Transverse colon (tissue), 4 donors: ENCODE measurements at regions not wholly inside any gene's neighbourhood (a gene's known extent, or its start where the extent isn't known, plus 50 kb on each side); places are given as distances from the start of the nearest gene placed in this dataset.

Experiments
- DNase-seq: peaks from one replicate; pipeline ENCODE4 v3.0.0-alpha.2; 2019
- H3K27ac ChIP-seq, 4 donors: fragments of 200-600 bp; sonication (generic); 2 replicates each; pipeline ENCODE4 v1.5.1; 2016 to 2018; ENCODE audit warnings: inconsistent platforms in 4 of 4
- H3K27me3 ChIP-seq: fragments of 200-600 bp; sonication (generic); 2 replicates; pipeline ENCODE4 v1.5.1; 2017; ENCODE audit warnings: inconsistent platforms
- H3K36me3 ChIP-seq, 4 donors: fragments of 200-600 bp; sonication (generic); 2 replicates each; pipeline ENCODE4 v1.5.1; 2017 to 2019; ENCODE audit warnings: inconsistent platforms in 4 of 4
- H3K4me1 ChIP-seq, 4 donors: fragments of 200-600 bp; sonication (generic); 2 replicates each; pipeline ENCODE4 v1.5.1; 2017 to 2020; ENCODE audit warnings: inconsistent platforms in 4 of 4
- H3K4me3 ChIP-seq, 4 donors: fragments of 200-600 bp; sonication (generic); 1 replicate in 1 of 4; 2 replicates in 3 of 4; pipeline versions ENCODE4 v1.5.1 to v1.6.1; 2017 to 2019; ENCODE audit warnings: inconsistent platforms in 4 of 4
- H3K9me3 ChIP-seq, 2 donors: fragments of 200-600 bp; sonication (generic); 2 replicates each; pipeline ENCODE4 v1.5.1; 2017 to 2019; ENCODE audit warnings: inconsistent platforms in 2 of 2
- EP300 ChIP-seq: sonication (generic); formaldehyde crosslinking; IDR thresholded peaks from one replicate; pipeline ENCODE4 v1.6.1; 2017; ENCODE audit warnings: antibody characterized with exemption, low read depth
- POLR2A ChIP-seq: fragments of 450-650 bp; IDR thresholded peaks from one replicate; pipeline ENCODE4 v1.6.1; 2016; ENCODE audit warnings: antibody characterized with exemption, mild to moderate bottlenecking, moderate library complexity
- POLR2AphosphoS5 ChIP-seq, 3 donors: sonication (generic); formaldehyde crosslinking; IDR thresholded peaks; one replicate each; pipeline ENCODE4 v1.6.1; 2016; ENCODE audit warnings: antibody characterized with exemption in 3 of 3
- WGBS, 2 donors: methylation state at CpG; one replicate each; pipeline ENCODE4 v1.1.5; 2018; ENCODE audit warnings: low coverage in 1 of 2; 5-methylcytosine and 5-hydroxymethylcytosine counted together
- in situ Hi-C, 4 donors: fragments of 200-750 bp; cut with MboI; loops; one replicate each; pipeline versions ENCODE4 v1.15.0 to v1.15.1; 2017; ENCODE audit warnings: low sequenced_read_pairs in 3 of 4, low pct_ligation_motif_present in 1 of 4, low pct_unique_long_range_greater_than_20kb in 1 of 4
- intact Hi-C: fragments of 100-400 bp; cut with DNase I; formaldehyde crosslinking; loops from one replicate; pipeline ENCODE4 v1.15.1; 2023; ENCODE audit warnings: low total_unique reads
- TF ChIP-seq, protein P1 (sequence below), 5 experiments: fragments of 200-600 bp in 3 of 5; fragments of 450-650 bp in 2 of 5; sonication (generic) in 3 of 5; IDR thresholded peaks; 1 replicate in 2 of 5; 2 replicates in 3 of 5; pipeline ENCODE4 v1.5.1; 2016 to 2017; ENCODE audit warnings: antibody characterized with exemption in 5 of 5, inconsistent platforms in 3 of 5, mild to moderate bottlenecking in 2 of 5, moderate library complexity in 1 of 5

DNA sequence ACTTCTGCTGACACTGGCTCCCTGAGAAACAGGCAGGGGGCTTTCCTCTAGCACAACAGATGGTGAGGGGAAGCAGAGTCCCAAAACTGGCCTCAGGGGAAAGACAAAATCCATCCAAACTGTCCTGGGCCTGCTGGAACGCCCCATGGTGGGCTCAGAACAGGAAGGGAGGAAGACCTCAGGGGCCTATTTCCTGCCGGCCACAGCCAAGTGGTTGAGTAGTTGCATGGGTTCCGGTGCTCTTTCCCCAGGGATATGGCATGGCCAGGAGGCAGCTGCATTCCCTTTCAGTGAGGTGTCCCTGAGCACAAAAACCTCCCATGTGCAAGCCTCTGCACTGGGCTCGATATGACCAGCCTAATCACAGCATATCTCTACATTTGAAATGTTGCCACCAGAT lies 303.0 kb upstream of the IRX5 start:
- H3K36me3 ChIP-seq: no peaks in the 10 kb centered on the region
- no peak overlapping the region for H3K27ac ChIP-seq
- H3K27me3 ChIP-seq: no peaks in the 10 kb centered on the region
- no peaks in the 10 kb centered on the region for H3K9me3 ChIP-seq
- intact Hi-C loops (no loop called here), in situ Hi-C loops (no loop called here)
- no peak for DNase-seq
- H3K4me1 ChIP-seq: no peaks in the 10 kb centered on the region
- WGBS, 2 donors: 60 to 70% methylated on average over 1 to 4 of the region's 4 CpGs
- H3K4me3 ChIP-seq: no peak overlapping the region
- TF ChIP-seq POLR2AphosphoS5 (IDR thresholded peaks at IDR 0.05): no peak
- TF ChIP-seq, protein P1, sequence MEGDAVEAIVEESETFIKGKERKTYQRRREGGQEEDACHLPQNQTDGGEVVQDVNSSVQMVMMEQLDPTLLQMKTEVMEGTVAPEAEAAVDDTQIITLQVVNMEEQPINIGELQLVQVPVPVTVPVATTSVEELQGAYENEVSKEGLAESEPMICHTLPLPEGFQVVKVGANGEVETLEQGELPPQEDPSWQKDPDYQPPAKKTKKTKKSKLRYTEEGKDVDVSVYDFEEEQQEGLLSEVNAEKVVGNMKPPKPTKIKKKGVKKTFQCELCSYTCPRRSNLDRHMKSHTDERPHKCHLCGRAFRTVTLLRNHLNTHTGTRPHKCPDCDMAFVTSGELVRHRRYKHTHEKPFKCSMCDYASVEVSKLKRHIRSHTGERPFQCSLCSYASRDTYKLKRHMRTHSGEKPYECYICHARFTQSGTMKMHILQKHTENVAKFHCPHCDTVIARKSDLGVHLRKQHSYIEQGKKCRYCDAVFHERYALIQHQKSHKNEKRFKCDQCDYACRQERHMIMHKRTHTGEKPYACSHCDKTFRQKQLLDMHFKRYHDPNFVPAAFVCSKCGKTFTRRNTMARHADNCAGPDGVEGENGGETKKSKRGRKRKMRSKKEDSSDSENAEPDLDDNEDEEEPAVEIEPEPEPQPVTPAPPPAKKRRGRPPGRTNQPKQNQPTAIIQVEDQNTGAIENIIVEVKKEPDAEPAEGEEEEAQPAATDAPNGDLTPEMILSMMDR (IDR thresholded peaks at IDR 0.05): no peak

DNA sequence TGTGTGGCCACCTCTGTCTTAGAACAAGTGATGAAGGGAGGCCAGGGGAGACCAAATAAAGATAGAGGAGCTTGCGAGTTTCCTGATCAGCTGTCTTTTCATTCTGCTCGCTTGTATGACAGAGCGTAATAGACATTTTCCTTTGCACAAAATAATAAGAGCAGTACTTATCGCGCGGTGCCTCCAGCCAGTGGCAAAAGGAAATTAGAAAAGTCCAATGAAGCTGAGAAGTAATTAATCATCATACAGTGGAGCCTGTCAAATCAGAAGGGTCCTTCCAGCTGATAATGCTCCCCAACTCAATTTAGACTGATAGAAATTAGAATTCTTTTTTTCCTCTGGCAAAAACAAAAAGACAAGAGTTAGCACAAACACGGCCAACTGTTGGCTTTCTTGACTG lies 307.0 kb upstream of the IRX5 start:
- no peaks in the 10 kb centered on the region for H3K4me1 ChIP-seq
- DNase-seq: no peak
- TF ChIP-seq POLR2AphosphoS5 (IDR thresholded peaks at IDR 0.05) (no peak), EP300 (no peak)
- no peak overlapping the region for H3K27ac ChIP-seq
- in situ Hi-C loops: no loop called here
- intact Hi-C loops: no loop called here
- H3K9me3 ChIP-seq: no peaks in the 10 kb centered on the region
- peaks cover 15% of the 10 kb centered on the region for H3K27me3 ChIP-seq
- H3K4me3 ChIP-seq: no peak overlapping the region
- 70 to 82% methylated on average over 7 of the region's 7 CpGs for WGBS, 2 donors
- H3K36me3 ChIP-seq: no peaks in the 10 kb centered on the region

DNA sequence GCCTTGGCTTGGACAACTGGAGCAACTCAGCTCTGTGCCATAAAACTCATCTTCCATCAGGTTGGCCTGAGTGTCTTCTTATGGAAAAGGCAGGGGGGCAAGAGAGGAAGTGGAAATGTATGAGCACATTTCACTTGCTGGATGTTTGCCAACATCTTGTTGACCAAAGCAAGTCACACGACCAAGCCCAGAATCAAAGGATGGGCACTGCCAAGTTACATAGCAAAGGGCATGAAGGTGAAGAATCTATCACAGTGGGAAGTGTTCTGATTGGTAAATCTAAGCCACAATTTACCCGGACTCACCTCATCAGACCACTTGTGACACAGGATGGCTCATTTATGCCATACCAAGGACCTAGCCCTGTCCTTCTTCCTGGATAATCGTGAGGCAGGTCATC lies 310.5 kb upstream of the IRX5 start:
- H3K4me3 ChIP-seq: no peak overlapping the region
- WGBS, 2 donors: 42 to 63% methylated on average over 2 to 3 of the region's 3 CpGs
- no peaks in the 10 kb centered on the region for H3K4me1 ChIP-seq
- H3K27ac ChIP-seq: no peak overlapping the region
- in situ Hi-C loops (no loop called here), intact Hi-C loops (no loop called here)
- H3K9me3 ChIP-seq: no peaks in the 10 kb centered on the region
- no peak for TF ChIP-seq POLR2A
- no peak for TF ChIP-seq POLR2AphosphoS5 (IDR thresholded peaks at IDR 0.05)
- TF ChIP-seq EP300: no peak
- TF ChIP-seq, protein P1 (IDR thresholded peaks at IDR 0.05): no peak
- H3K27me3 ChIP-seq: peaks cover 15% of the 10 kb centered on the region
- no peaks in the 10 kb centered on the region for H3K36me3 ChIP-seq
- DNase-seq: no peak

DNA sequence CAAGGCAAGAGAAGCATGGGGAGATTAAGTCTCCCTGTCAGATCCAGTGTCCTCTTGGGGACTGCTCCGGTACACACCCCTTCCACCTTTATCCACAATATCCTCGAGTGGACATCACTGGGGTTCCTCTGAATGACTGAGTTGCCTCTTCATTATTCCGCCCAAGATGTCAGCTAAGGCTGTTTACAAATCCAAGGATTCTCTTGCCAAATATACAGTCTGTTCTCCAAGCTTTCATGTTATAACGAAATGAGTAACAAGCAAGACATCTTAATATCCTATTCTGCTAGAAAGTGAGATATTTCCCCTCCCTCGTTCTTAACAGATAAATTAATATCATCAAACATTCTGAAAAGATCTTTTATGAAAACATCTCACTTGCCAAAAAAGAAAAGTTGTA lies 314.1 kb upstream of the IRX5 start:
- no peak for DNase-seq
- Histone ChIP-seq H3K27ac (no peak overlapping the region), H3K4me1 (no peaks in the 10 kb centered on the region), H3K27me3 (peaks cover 10% of the 10 kb centered on the region), H3K4me3 (no peak overlapping the region), H3K36me3 (no peaks in the 10 kb centered on the region), H3K9me3 (no peaks in the 10 kb centered on the region)
- 66 to 81% methylated on average over 5 of the region's 5 CpGs for WGBS, 2 donors
- intact Hi-C loops: no loop called here
- TF ChIP-seq, protein P1 (IDR thresholded peaks at IDR 0.05): no peak
- no peak for TF ChIP-seq POLR2AphosphoS5 (IDR thresholded peaks at IDR 0.05)
- TF ChIP-seq EP300: no peak
- no peak for TF ChIP-seq POLR2A
- in situ Hi-C loops: no loop called here

DNA sequence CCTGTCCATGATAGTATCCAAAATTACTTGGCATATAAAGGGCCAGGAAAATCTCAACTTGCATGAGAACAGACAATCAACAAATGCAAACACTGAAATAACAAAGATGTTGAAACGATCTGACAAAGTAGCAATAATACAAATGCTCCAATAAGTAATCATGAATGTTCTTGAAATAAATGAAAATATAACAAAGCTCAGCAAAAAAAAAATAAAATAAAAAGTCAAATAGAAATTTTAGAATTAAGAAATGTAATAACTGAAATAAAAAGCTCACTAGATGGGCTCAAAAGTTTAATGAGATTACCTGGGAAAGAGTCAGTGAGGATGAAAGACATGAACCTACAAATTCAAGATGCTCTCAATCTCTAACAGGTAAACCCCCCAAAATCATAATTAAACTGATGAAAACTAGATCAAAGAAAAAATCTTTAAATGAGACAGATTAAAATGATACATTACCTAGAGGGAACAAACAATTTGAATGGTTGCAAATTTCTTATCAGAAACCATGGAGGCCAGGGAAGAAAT lies 319.0 kb upstream of the IRX3 start:
- H3K9me3 ChIP-seq: peaks cover 9 to 13% of the 10 kb centered on the region in 2 donors
- no peak overlapping the region for H3K4me3 ChIP-seq
- H3K27ac ChIP-seq: no peak overlapping the region
- in situ Hi-C loops: no loop called here
- no peaks in the 10 kb centered on the region for H3K4me1 ChIP-seq
- WGBS, 2 donors: 75 to 85% methylated on average over 1 of the region's 1 CpG
- DNase-seq: no peak
- TF ChIP-seq POLR2AphosphoS5 (IDR thresholded peaks at IDR 0.05) (no peak), EP300 (no peak), POLR2A (no peak)
- TF ChIP-seq, protein P1 (IDR thresholded peaks at IDR 0.05): no peak
- intact Hi-C loops: no loop called here
- no peaks in the 10 kb centered on the region for H3K27me3 ChIP-seq
- no peaks in the 10 kb centered on the region for H3K36me3 ChIP-seq
